PFSK-1 (cell line): ENCODE measurements at regions not wholly inside any gene's neighbourhood (a gene's known extent, or its start where the extent isn't known, plus 50 kb on each side); places are given as distances from the start of the nearest gene placed in this dataset.

Experiments
- TAF1 ChIP-seq: IDR thresholded peaks from 2 replicates; pipeline ENCODE4 v1.6.1; 2012; ENCODE audit warnings: low read length, control low read depth, borderline replicate concordance; ENCODE audit not compliant: insufficient read depth
- TF ChIP-seq, protein P1 (sequence below), 2 experiments: IDR thresholded peaks; 2 replicates each; pipeline versions ENCODE4 v1.6.1 to v1.8.0; 2011 to 2012; ENCODE audit warnings: low read depth in 2 of 2, low read length in 2 of 2, control low read depth in 1 of 2, inconsistent platforms in 1 of 2, mild to moderate bottlenecking in 1 of 2, moderate library complexity in 1 of 2; ENCODE audit not compliant: insufficient read depth in 1 of 2

DNA sequence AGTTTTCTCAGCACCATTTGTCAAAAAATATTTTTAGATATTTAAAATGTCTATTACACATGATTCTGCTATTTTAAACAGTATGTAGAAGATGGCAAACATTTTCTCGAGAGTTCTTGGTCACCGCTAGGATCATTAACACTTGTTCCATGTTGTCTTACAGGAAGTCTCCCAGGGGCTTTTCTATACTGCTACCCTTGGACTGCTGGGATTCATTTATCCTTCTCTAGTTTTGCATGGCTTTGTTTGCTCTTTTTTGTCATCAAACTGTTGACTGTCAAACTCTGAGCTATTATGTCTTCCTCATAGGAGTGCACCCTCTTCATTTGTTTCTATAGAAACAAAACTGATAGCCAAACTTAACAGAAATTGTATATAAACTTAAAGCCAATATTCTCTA, 184.9 kb downstream of the CDCA7 start:
- TF ChIP-seq, protein P1, sequence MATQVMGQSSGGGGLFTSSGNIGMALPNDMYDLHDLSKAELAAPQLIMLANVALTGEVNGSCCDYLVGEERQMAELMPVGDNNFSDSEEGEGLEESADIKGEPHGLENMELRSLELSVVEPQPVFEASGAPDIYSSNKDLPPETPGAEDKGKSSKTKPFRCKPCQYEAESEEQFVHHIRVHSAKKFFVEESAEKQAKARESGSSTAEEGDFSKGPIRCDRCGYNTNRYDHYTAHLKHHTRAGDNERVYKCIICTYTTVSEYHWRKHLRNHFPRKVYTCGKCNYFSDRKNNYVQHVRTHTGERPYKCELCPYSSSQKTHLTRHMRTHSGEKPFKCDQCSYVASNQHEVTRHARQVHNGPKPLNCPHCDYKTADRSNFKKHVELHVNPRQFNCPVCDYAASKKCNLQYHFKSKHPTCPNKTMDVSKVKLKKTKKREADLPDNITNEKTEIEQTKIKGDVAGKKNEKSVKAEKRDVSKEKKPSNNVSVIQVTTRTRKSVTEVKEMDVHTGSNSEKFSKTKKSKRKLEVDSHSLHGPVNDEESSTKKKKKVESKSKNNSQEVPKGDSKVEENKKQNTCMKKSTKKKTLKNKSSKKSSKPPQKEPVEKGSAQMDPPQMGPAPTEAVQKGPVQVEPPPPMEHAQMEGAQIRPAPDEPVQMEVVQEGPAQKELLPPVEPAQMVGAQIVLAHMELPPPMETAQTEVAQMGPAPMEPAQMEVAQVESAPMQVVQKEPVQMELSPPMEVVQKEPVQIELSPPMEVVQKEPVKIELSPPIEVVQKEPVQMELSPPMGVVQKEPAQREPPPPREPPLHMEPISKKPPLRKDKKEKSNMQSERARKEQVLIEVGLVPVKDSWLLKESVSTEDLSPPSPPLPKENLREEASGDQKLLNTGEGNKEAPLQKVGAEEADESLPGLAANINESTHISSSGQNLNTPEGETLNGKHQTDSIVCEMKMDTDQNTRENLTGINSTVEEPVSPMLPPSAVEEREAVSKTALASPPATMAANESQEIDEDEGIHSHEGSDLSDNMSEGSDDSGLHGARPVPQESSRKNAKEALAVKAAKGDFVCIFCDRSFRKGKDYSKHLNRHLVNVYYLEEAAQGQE (IDR thresholded peaks at IDR 0.05; ENCODE audit: insufficient read depth in 1 of 2, low read depth in 2 of 2, low read length in 2 of 2) = no peak
- TF ChIP-seq TAF1 = no peak
